Suprapubic skin (tissue), 3 donors: ENCODE measurements at regions not wholly inside any gene's neighbourhood (a gene's known extent, or its start where the extent isn't known, plus 50 kb on each side); places are given as distances from the start of the nearest gene placed in this dataset.

Source experiments
- EP300 ChIP-seq: sonication (generic); formaldehyde crosslinking; IDR thresholded peaks from one replicate; pipeline ENCODE4 v1.6.1; 2017; ENCODE audit warnings: antibody characterized with exemption
- TF ChIP-seq, protein P1 (sequence below), 2 donors: fragments of 200-600 bp in 1 of 2; fragments of 450-650 bp in 1 of 2; sonication (generic) in 1 of 2; IDR thresholded peaks; one replicate each; pipeline ENCODE4 v1.5.1; 2016 to 2019; ENCODE audit warnings: antibody characterized with exemption in 2 of 2, mild to moderate bottlenecking in 1 of 2, moderate library complexity in 1 of 2

GRCh38 chr5:9851458-9851857, 221.3 kb upstream of the TAS2R1 start:
- TF ChIP-seq, protein P1, sequence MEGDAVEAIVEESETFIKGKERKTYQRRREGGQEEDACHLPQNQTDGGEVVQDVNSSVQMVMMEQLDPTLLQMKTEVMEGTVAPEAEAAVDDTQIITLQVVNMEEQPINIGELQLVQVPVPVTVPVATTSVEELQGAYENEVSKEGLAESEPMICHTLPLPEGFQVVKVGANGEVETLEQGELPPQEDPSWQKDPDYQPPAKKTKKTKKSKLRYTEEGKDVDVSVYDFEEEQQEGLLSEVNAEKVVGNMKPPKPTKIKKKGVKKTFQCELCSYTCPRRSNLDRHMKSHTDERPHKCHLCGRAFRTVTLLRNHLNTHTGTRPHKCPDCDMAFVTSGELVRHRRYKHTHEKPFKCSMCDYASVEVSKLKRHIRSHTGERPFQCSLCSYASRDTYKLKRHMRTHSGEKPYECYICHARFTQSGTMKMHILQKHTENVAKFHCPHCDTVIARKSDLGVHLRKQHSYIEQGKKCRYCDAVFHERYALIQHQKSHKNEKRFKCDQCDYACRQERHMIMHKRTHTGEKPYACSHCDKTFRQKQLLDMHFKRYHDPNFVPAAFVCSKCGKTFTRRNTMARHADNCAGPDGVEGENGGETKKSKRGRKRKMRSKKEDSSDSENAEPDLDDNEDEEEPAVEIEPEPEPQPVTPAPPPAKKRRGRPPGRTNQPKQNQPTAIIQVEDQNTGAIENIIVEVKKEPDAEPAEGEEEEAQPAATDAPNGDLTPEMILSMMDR (IDR thresholded peaks at IDR 0.05), result no peak
- TF ChIP-seq EP300, result no peak
